Activated CD4-positive, alpha-beta memory T cell treated with anti-CD3 and anti-CD28 coated beads for 36 hours (primary cell): ENCODE measurements at regions not wholly inside any gene's neighbourhood (a gene's known extent, or its start where the extent isn't known, plus 50 kb on each side); places are given as distances from the start of the nearest gene placed in this dataset.

ENCODE experiments used
- CTCF ChIA-PET: fragments of 350-600 bp; sonication (Branson Sonifier 250); formaldehyde crosslinking; loops from one replicate; lab custom pipeline; 2021; ENCODE audit warnings: antibody characterized with exemption, inconsistent platforms; lab: Charles Lee
- POLR2A ChIA-PET: fragments of 350-600 bp; sonication (Branson Sonifier 250); formaldehyde crosslinking; loops from one replicate; lab custom pipeline; 2021; ENCODE audit warnings: antibody characterized with exemption; lab: Charles Lee
- DNase-seq: peaks from one replicate; pipeline ENCODE4 v3.0.0-alpha.2; 2020
- H3K27ac Mint-ChIP-seq: one replicate; pipeline ENCODE4 v1.8.0; 2021; ENCODE audit warnings: mixed read lengths
- H3K27me3 Mint-ChIP-seq: one replicate; pipeline ENCODE4 v1.8.0; 2021; ENCODE audit warnings: mixed read lengths
- H3K36me3 Mint-ChIP-seq: one replicate; pipeline ENCODE4 v1.8.0; 2021; ENCODE audit warnings: mixed read lengths
- H3K4me1 Mint-ChIP-seq: one replicate; pipeline ENCODE4 v1.8.0; 2021; ENCODE audit warnings: low read depth, mixed read lengths
- H3K4me3 Mint-ChIP-seq: one replicate; pipeline ENCODE4 v1.8.0; 2021; ENCODE audit warnings: mild to moderate bottlenecking, mixed read lengths
- H3K9me3 Mint-ChIP-seq: one replicate; pipeline ENCODE4 v1.8.0; 2021; ENCODE audit warnings: mixed read lengths
- intact Hi-C: fragments of 100-400 bp; cut with micrococcal nuclease; formaldehyde crosslinking; loops from one replicate; pipeline ENCODE4 v1.15.1; 2023

DNA sequence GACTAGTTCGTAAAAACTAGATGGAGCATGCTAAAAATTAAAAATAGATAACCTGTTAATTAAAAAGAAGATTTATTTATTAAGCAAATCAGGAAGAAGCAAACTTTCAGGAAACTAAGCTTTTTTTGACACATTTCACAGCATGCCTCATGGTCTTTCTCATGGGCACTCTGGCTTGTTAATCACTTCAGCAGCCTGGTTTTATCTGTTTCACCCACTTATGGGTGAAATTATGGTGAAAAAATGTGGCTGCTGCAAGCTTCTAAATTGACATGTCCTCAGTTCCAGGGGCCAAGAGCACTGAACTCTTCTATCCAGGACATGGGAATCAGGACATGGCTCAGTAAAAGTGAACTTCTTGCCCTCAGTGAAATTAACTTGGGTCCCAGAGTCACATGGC, 468.6 kb upstream of the SYT1 start:
- H3K27me3 Mint-ChIP-seq, result no peaks in the 10 kb centered on the region
- ChIA-PET CTCF (no interaction called here), POLR2A (no interaction called here)
- no peak overlapping the region for H3K27ac Mint-ChIP-seq
- no peaks in the 10 kb centered on the region for H3K36me3 Mint-ChIP-seq
- H3K4me3 Mint-ChIP-seq, result no peak overlapping the region
- no peak for DNase-seq
- H3K4me1 Mint-ChIP-seq, result no peaks in the 10 kb centered on the region
- intact Hi-C loops, result no loop called here
- H3K9me3 Mint-ChIP-seq, result peaks cover 8% of the 10 kb centered on the region

DNA sequence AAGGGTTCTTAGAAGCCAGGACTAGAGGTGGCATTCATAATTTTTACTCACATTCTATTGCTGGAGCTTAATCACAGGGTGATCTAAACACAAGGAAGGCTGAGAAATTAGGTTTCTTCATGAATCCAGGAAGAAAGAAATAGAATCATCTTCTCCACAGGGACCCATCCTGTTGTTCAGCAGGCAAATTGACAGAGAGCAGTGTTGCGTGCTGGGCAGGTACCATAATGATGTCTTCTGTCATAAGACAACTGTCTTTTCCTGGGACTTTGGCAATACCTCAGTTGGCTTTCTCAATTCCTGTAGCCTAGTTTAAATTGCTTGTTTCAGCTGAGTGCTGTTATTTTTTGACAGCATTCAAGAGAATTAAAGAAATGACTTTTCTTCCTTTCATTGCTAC, 468.0 kb upstream of the SYT1 start:
- ChIA-PET CTCF (no interaction called here), POLR2A (no interaction called here)
- intact Hi-C loops, result no loop called here
- H3K27me3 Mint-ChIP-seq, result no peaks in the 10 kb centered on the region
- no peak overlapping the region for H3K4me3 Mint-ChIP-seq
- H3K4me1 Mint-ChIP-seq, result no peaks in the 10 kb centered on the region
- DNase-seq, result no peak
- no peaks in the 10 kb centered on the region for H3K36me3 Mint-ChIP-seq
- peaks cover 8% of the 10 kb centered on the region for H3K9me3 Mint-ChIP-seq
- no peak overlapping the region for H3K27ac Mint-ChIP-seq

GRCh38 chr12:78398750-78399149, 465.8 kb upstream of the SYT1 start:
- no peaks in the 10 kb centered on the region for H3K4me1 Mint-ChIP-seq
- H3K27me3 Mint-ChIP-seq, result no peaks in the 10 kb centered on the region
- no peak for DNase-seq
- no peak overlapping the region for H3K4me3 Mint-ChIP-seq
- no peaks in the 10 kb centered on the region for H3K36me3 Mint-ChIP-seq
- H3K9me3 Mint-ChIP-seq, result peaks cover 8% of the 10 kb centered on the region
- intact Hi-C loops, result no loop called here
- ChIA-PET POLR2A (no interaction called here), CTCF (no interaction called here)
- no peak overlapping the region for H3K27ac Mint-ChIP-seq

DNA sequence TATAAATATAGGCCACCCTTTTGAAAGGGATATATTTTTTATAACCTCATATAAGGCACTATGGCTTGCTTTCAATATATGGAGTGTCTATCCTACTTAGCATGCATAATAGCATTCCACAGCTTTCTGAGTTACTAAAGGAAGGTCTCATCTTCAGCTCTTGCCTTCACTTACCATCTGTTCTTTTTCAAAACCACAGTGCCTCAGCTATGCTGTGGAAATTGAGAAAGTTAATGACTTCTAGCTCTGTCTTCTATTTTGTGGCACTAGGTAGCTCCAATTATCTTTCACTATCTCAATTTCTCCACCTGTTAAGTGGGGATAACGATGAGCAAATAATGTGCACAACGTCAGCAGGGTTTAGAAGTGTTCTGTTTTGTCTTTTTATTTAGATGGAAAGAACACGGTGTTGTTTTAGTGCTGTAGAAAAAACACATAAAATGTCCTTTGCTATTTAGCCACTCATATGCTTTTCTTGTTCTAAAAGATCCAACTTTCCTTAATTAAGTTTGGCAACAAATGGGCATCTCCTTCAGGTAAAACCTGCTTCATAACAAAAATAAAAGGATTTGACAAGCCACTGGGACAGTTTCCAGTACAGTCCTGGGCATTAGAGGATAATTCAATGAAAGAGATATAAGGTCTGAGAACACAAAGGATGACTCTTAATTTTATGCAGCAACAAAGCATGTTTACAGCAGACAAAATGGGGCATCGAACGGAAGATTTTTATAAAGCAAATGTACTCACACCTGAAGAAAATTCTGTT, 462.0 kb upstream of the SYT1 start:
- no peak overlapping the region for H3K27ac Mint-ChIP-seq
- ChIA-PET POLR2A (no interaction called here), CTCF (no interaction called here)
- DNase-seq, result no peak
- no peaks in the 10 kb centered on the region for H3K36me3 Mint-ChIP-seq
- no peak overlapping the region for H3K4me3 Mint-ChIP-seq
- H3K9me3 Mint-ChIP-seq, result peaks cover 7% of the 10 kb centered on the region
- no peaks in the 10 kb centered on the region for H3K27me3 Mint-ChIP-seq
- no peaks in the 10 kb centered on the region for H3K4me1 Mint-ChIP-seq
- intact Hi-C loops, result no loop called here

DNA sequence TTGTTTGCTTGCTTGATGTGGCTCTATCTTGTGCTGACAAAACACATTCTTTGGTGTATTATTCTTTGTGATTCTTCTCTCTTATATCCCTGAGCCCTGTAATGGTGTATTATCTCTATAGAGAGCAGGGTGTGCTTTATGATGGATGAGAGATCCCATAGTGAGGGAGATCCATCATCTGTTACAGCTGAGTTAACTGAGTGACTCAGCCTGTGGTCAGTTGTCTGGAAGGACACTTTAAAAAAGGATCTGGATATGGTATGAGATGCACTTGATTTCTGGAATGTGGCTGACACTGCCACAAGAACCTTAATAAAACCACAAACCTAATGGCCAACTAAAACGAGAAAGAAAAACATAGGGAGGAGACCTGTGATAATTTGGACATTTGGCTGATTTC, 461.4 kb upstream of the SYT1 start:
- DNase-seq, result no peak
- ChIA-PET CTCF (no interaction called here), POLR2A (no interaction called here)
- Mint-ChIP-seq H3K9me3 (peaks cover 3% of the 10 kb centered on the region), H3K36me3 (no peaks in the 10 kb centered on the region), H3K27me3 (no peaks in the 10 kb centered on the region), H3K27ac (no peak overlapping the region), H3K4me1 (no peaks in the 10 kb centered on the region), H3K4me3 (no peak overlapping the region)
- intact Hi-C loops, result no loop called here

DNA sequence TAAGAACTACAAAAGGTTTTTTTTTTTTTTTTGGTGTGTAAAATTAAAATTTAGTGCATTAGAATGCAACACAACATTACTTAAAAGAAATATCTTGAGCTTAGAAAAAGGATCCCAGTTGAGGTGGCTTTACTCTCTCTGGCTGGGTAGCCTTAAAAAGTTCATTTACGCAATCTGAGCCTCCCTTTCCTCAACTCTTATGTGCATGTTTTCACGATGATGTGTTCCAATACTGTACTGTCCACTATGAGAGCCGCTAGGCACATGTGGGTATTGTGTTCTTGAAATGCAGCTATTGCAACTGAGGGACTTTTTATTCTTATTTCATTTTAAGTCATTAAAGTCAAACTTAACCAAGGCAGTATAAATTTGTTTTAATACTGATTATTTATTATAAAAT, 460.9 kb upstream of the SYT1 start:
- no peak overlapping the region for H3K27ac Mint-ChIP-seq
- H3K9me3 Mint-ChIP-seq, result peaks cover 3% of the 10 kb centered on the region
- ChIA-PET CTCF (no interaction called here), POLR2A (no interaction called here)
- intact Hi-C loops, result no loop called here
- H3K4me1 Mint-ChIP-seq, result no peaks in the 10 kb centered on the region
- no peaks in the 10 kb centered on the region for H3K36me3 Mint-ChIP-seq
- no peaks in the 10 kb centered on the region for H3K27me3 Mint-ChIP-seq
- no peak overlapping the region for H3K4me3 Mint-ChIP-seq
- DNase-seq, result no peak

GRCh38 chr12:78406213-78406612, 458.4 kb upstream of the SYT1 start:
- intact Hi-C loops, result no loop called here
- peaks cover 3% of the 10 kb centered on the region for H3K9me3 Mint-ChIP-seq
- H3K27me3 Mint-ChIP-seq, result no peaks in the 10 kb centered on the region
- ChIA-PET CTCF (no interaction called here), POLR2A (no interaction called here)
- no peak overlapping the region for H3K27ac Mint-ChIP-seq
- H3K4me1 Mint-ChIP-seq, result no peaks in the 10 kb centered on the region
- H3K36me3 Mint-ChIP-seq, result no peaks in the 10 kb centered on the region
- H3K4me3 Mint-ChIP-seq, result no peak overlapping the region
- no peak for DNase-seq

DNA sequence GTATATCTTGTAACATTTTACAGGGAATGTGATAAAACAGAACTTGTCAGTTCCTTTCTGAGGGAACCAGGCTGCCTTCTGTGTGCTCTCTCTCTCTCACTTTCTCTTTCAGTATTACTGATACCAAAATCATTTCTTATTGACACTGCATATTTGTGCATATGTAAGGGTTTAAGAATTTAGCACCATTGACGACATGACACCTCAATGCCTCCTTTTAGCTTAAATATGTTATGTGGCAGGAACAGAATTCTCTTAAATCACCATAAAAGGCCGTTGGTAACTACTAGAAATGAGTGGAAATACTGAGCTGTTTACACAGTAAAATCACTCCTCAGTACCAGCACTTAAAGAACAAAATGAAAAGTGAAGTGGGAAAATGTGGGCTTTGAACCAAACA, 457.7 kb upstream of the SYT1 start:
- DNase-seq, result no peak
- Mint-ChIP-seq H3K27me3 (no peaks in the 10 kb centered on the region), H3K9me3 (peaks cover 3% of the 10 kb centered on the region), H3K36me3 (no peaks in the 10 kb centered on the region), H3K4me3 (no peak overlapping the region), H3K27ac (no peak overlapping the region), H3K4me1 (no peaks in the 10 kb centered on the region)
- intact Hi-C loops, result no loop called here
- CTCF ChIA-PET, result no interaction called here
- POLR2A ChIA-PET, result no interaction called here

DNA sequence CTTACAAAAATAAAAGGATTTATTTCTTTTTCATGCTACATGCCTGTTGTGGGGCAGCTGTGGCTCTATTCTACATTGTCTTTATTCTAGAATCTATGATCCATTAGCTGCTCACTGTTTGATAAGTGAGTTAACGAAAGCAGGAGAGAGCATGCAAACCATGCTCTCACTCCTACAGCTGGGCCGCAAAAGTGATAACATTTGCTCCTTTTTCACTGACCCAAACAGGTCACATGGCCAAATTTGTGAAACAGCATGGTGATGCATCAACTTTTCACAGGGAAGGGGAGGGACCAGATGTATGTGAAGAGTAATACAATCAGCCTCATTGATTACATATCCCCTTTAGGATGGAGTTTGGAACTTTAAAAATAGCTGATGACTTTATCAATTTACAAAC, 456.9 kb upstream of the SYT1 start:
- no peaks in the 10 kb centered on the region for H3K36me3 Mint-ChIP-seq
- CTCF ChIA-PET, result no interaction called here

GRCh38 chr12:78414071-78414470, 450.5 kb upstream of the SYT1 start:
- ChIA-PET CTCF (no interaction called here), POLR2A (no interaction called here)
- no peak overlapping the region for H3K27ac Mint-ChIP-seq
- no peak for DNase-seq
- no peaks in the 10 kb centered on the region for H3K9me3 Mint-ChIP-seq
- no peaks in the 10 kb centered on the region for H3K36me3 Mint-ChIP-seq
- intact Hi-C loops, result no loop called here
- H3K27me3 Mint-ChIP-seq, result no peaks in the 10 kb centered on the region
- no peaks in the 10 kb centered on the region for H3K4me1 Mint-ChIP-seq
- H3K4me3 Mint-ChIP-seq, result no peak overlapping the region

More for the DNA sequence above, 456.9 kb upstream of the SYT1 start:
- Mint-ChIP-seq H3K27ac (no peak overlapping the region), H3K27me3 (no peaks in the 10 kb centered on the region), H3K9me3 (peaks cover 3% of the 10 kb centered on the region), H3K4me1 (no peaks in the 10 kb centered on the region), H3K4me3 (no peak overlapping the region)
- POLR2A ChIA-PET, result no interaction called here
- DNase-seq, result no peak
- intact Hi-C loops, result no loop called here

DNA sequence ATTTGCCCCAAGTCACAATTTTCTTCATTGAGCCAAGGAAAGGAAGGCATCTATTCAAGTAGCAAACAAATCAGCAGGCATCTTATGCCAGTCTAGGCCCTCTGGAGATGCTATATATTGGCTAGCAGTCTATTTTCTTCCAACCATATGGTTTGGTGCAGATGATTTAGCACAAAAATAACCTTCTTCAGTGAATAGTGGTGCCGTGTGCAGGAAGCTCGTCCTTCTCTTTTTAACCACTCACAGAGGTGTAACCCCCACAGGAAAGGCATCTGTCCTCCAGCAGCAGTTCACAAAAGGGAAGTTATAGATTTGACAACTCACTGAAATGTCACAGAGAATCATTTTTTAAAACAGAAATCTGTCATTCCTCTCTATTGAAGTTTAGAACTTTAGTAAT, 445.7 kb upstream of the SYT1 start:
- intact Hi-C loops, result no loop called here
- H3K4me1 Mint-ChIP-seq, result no peaks in the 10 kb centered on the region
- POLR2A ChIA-PET, result no interaction called here
- H3K4me3 Mint-ChIP-seq, result no peak overlapping the region
- no peaks in the 10 kb centered on the region for H3K36me3 Mint-ChIP-seq
- H3K27me3 Mint-ChIP-seq, result no peaks in the 10 kb centered on the region
- no peak overlapping the region for H3K27ac Mint-ChIP-seq
- H3K9me3 Mint-ChIP-seq, result peaks cover 5% of the 10 kb centered on the region
- CTCF ChIA-PET, result no interaction called here
- no peak for DNase-seq

GRCh38 chr12:78419513-78419912, 445.1 kb upstream of the SYT1 start:
- peaks cover 7% of the 10 kb centered on the region for H3K9me3 Mint-ChIP-seq
- no peak for DNase-seq
- no peaks in the 10 kb centered on the region for H3K27me3 Mint-ChIP-seq
- no peak overlapping the region for H3K27ac Mint-ChIP-seq
- H3K36me3 Mint-ChIP-seq, result no peaks in the 10 kb centered on the region
- POLR2A ChIA-PET, result no interaction called here
- intact Hi-C loops, result no loop called here
- H3K4me3 Mint-ChIP-seq, result no peak overlapping the region
- no peaks in the 10 kb centered on the region for H3K4me1 Mint-ChIP-seq
- CTCF ChIA-PET, result no interaction called here

GRCh38 chr12:78420991-78421390, 443.6 kb upstream of the SYT1 start:
- Mint-ChIP-seq H3K27me3 (no peaks in the 10 kb centered on the region), H3K4me1 (no peaks in the 10 kb centered on the region), H3K27ac (no peak overlapping the region), H3K36me3 (no peaks in the 10 kb centered on the region), H3K4me3 (no peak overlapping the region), H3K9me3 (peaks cover 7% of the 10 kb centered on the region)
- intact Hi-C loops, result no loop called here
- DNase-seq, result no peak
- ChIA-PET CTCF (interaction anchor here (1.0 kb wide), 1 partner anchor 9 kb away, joined by 3 read pairs; no protein-coding TSS in a partner anchor), POLR2A (no interaction called here)
